Upper lobe of left lung (tissue), 4 donors: ENCODE measurements at regions not wholly inside any gene's neighbourhood (a gene's known extent, or its start where the extent isn't known, plus 50 kb on each side); places are given as distances from the start of the nearest gene placed in this dataset.

Experiments
- CTCF ChIP-seq, 6 experiments: fragments of 450-650 bp in 4 of 6; fragments of 200-600 bp in 2 of 6; sonication (generic) in 2 of 6; IDR thresholded peaks; one replicate each; pipeline ENCODE4 v1.5.1; 2016 to 2019; ENCODE audit warnings: antibody characterized with exemption in 6 of 6
- EP300 ChIP-seq, 4 donors: sonication (generic); formaldehyde crosslinking; IDR thresholded peaks; one replicate each; pipeline ENCODE4 v1.5.1; 2017; ENCODE audit warnings: antibody characterized with exemption in 4 of 4, control low read depth in 2 of 4

- no peak for TF ChIP-seq CTCF (IDR thresholded peaks at IDR 0.05)
- no peak for TF ChIP-seq EP300 (IDR thresholded peaks at IDR 0.05)
Observed at GRCh38 chr11:42841556-42841955, 470.2 kb upstream of the API5 start.
